ENCODE measurements at regions not wholly inside any gene's neighbourhood (a gene's known extent, or its start where the extent isn't known, plus 50 kb on each side); places are given as distances from the start of the nearest gene placed in this dataset.

DNA sequence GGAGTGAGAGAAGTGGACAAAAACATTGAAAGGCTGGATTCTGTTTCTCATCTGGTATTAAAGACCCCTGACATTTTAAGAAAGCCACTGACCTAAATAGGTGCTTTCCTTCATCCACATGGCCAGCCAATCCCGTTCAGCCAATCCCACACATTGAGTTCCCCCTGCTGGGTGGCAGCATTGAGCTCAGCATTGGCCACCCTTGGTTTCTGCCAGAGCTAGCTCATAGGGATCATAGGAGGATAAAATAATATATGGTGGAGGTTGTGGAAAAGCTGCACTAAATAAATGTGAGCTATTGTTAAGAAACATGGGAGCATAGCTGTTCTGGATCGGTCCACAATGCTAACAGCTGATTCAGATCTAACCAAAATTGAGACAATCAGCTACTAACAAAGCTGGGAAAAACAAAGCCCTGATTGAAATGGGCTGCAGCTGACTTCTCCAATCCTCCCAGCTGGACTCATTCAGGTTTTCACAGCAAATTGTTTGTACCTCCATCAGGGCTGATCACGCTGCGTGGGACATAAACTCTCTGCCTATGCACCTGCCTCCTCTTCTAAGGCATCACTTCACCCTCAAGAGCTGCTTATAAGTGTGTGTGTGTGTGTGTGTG is 256.5 kb downstream of the EMP1 start:
- no peak overlapping the region for H3K27ac ChIP-seq (ENCODE audit: low read length)
- no peaks in the 10 kb centered on the region; the same call in 1 of the 2 replicates for H3K4me1 ChIP-seq (ENCODE audit: low read length)
- DNase-seq, result no peak
- H3K9me2 ChIP-seq (replicated peaks; ENCODE audit: insufficient read depth, low read length), result no peaks in the 10 kb centered on the region
- no peak for TF ChIP-seq EZH2 (optimal IDR thresholded peaks at IDR 0.05; ENCODE audit: low read depth, low read length)
- TF ChIP-seq EZH2phosphoT487 (IDR thresholded peaks at IDR 0.05; ENCODE audit: low read length), result no peak
- TF ChIP-seq, protein P1, sequence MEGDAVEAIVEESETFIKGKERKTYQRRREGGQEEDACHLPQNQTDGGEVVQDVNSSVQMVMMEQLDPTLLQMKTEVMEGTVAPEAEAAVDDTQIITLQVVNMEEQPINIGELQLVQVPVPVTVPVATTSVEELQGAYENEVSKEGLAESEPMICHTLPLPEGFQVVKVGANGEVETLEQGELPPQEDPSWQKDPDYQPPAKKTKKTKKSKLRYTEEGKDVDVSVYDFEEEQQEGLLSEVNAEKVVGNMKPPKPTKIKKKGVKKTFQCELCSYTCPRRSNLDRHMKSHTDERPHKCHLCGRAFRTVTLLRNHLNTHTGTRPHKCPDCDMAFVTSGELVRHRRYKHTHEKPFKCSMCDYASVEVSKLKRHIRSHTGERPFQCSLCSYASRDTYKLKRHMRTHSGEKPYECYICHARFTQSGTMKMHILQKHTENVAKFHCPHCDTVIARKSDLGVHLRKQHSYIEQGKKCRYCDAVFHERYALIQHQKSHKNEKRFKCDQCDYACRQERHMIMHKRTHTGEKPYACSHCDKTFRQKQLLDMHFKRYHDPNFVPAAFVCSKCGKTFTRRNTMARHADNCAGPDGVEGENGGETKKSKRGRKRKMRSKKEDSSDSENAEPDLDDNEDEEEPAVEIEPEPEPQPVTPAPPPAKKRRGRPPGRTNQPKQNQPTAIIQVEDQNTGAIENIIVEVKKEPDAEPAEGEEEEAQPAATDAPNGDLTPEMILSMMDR (IDR thresholded peaks at IDR 0.05; ENCODE audit: low read length), result no peak
- H3K27me3 ChIP-seq (replicated peaks; ENCODE audit: insufficient read depth, low read length), result no peaks in the 10 kb centered on the region
- no peaks in the 10 kb centered on the region for H3F3A ChIP-seq (ENCODE audit: insufficient read depth, low read length)
- no peaks in the 10 kb centered on the region for H3K79me2 ChIP-seq (ENCODE audit: low read length)
- H3K36me3 ChIP-seq (replicated peaks; ENCODE audit: insufficient read depth, low read length), result no peaks in the 10 kb centered on the region
- no peaks in the 10 kb centered on the region for H3K9me3 ChIP-seq (replicated peaks; ENCODE audit: insufficient read depth, low read length)
- no peak overlapping the region for H3K4me2 ChIP-seq (ENCODE audit: low read depth, low read length)
- H2AFZ ChIP-seq (ENCODE audit: low read length), result no peak overlapping the region
- H4K20me1 ChIP-seq (ENCODE audit: insufficient read depth, low read length), result no peaks in the 10 kb centered on the region
- no peak overlapping the region for H3K4me3 ChIP-seq (ENCODE audit: low read length)
- H3K9ac ChIP-seq (ENCODE audit: low read length), result no peak overlapping the region

GRCh38 chr12:13451776-13452175 is 255.2 kb downstream of the EMP1 start:
- H3K79me2 ChIP-seq (ENCODE audit: low read length), result no peaks in the 10 kb centered on the region
- H3K4me2 ChIP-seq (ENCODE audit: low read depth, low read length), result no peak overlapping the region
- no peaks in the 10 kb centered on the region for H4K20me1 ChIP-seq (ENCODE audit: insufficient read depth, low read length)
- no peak overlapping the region for H3K27ac ChIP-seq (ENCODE audit: low read length)
- no peaks in the 10 kb centered on the region for H3K36me3 ChIP-seq (replicated peaks; ENCODE audit: insufficient read depth, low read length)
- TF ChIP-seq EZH2 (optimal IDR thresholded peaks at IDR 0.05; ENCODE audit: low read depth, low read length), result no peak
- no peak for TF ChIP-seq EZH2phosphoT487 (IDR thresholded peaks at IDR 0.05; ENCODE audit: low read length)
- TF ChIP-seq, protein P1 (IDR thresholded peaks at IDR 0.05; ENCODE audit: low read length), result no peak
- H3K9me2 ChIP-seq (replicated peaks; ENCODE audit: insufficient read depth, low read length), result no peaks in the 10 kb centered on the region
- no peak for DNase-seq
- no peak overlapping the region for H3K9ac ChIP-seq (ENCODE audit: low read length)
- no peaks in the 10 kb centered on the region for H3K9me3 ChIP-seq (replicated peaks; ENCODE audit: insufficient read depth, low read length)
- H3K27me3 ChIP-seq (replicated peaks; ENCODE audit: insufficient read depth, low read length), result no peaks in the 10 kb centered on the region
- no peak overlapping the region for H2AFZ ChIP-seq (ENCODE audit: low read length)
- H3K4me1 ChIP-seq (ENCODE audit: low read length), result no peaks in the 10 kb centered on the region; the same call in 1 of the 2 replicates
- no peak overlapping the region for H3K4me3 ChIP-seq (ENCODE audit: low read length)
- H3F3A ChIP-seq (ENCODE audit: insufficient read depth, low read length), result no peaks in the 10 kb centered on the region

DNA sequence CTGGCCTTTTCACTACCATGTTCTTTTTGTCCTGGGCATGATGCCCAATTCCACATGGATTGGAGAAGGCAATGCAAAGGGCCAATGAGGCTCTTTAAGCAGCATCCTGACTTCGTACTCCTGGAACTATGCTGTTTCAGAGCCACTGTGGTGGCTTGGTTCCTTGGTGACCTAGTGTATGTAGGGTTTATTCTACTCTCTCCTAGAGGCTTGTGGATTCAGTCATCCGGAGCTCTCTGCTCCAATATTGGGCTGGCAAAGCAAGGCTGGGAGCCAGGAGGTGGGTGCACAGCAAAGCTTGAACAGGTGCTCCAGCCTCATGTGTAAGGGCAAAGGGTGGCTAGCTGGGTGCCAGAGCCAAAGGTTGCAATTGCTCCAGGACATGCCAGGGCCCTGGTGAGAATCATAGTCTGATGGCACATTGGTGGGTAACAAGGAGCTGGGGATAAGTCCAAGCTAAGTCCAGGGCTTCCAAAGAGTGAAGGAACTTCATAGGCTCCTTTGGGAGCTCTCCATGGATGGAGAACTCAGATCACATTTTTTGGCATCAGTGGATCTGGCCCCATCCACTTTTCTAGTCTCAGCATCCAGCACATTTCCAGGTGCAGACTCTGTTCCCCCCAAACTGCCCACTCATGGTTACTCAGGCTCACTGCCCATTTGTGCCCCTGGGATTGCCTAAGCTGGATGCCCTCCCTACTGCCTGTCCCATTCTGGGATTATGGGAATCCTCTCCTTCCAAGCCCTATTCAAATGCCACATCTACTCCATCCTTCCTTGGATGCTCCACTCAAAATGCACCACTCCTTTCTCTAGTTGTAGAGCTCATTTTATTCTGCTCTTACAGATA is 253.9 kb downstream of the EMP1 start:
- Histone ChIP-seq H3K9ac (ENCODE audit: low read length) (no peak overlapping the region), H3K4me3 (ENCODE audit: low read length) (no peak overlapping the region), H3K27ac (ENCODE audit: low read length) (no peak overlapping the region), H3K36me3 (replicated peaks; ENCODE audit: insufficient read depth, low read length) (no peaks in the 10 kb centered on the region), H3K4me1 (ENCODE audit: low read length) (no peaks in the 10 kb centered on the region; the same call in 1 of the 2 replicates), H3K79me2 (ENCODE audit: low read length) (no peaks in the 10 kb centered on the region), H3K4me2 (ENCODE audit: low read depth, low read length) (no peak overlapping the region), H3K9me2 (replicated peaks; ENCODE audit: insufficient read depth, low read length) (no peaks in the 10 kb centered on the region), H2AFZ (ENCODE audit: low read length) (no peak overlapping the region), H3K27me3 (replicated peaks; ENCODE audit: insufficient read depth, low read length) (no peaks in the 10 kb centered on the region), H3K9me3 (replicated peaks; ENCODE audit: insufficient read depth, low read length) (no peaks in the 10 kb centered on the region), H4K20me1 (ENCODE audit: insufficient read depth, low read length) (no peaks in the 10 kb centered on the region), H3F3A (ENCODE audit: insufficient read depth, low read length) (no peaks in the 10 kb centered on the region)
- TF ChIP-seq EZH2phosphoT487 (IDR thresholded peaks at IDR 0.05; ENCODE audit: low read length) (no peak), EZH2 (optimal IDR thresholded peaks at IDR 0.05; ENCODE audit: low read depth, low read length) (no peak)
- TF ChIP-seq, protein P1 (IDR thresholded peaks at IDR 0.05; ENCODE audit: low read length), result no peak
- DNase-seq, result no peak

Data from MM.1S (cell line).